ENCODE measurements at regions not wholly inside any gene's neighbourhood (a gene's known extent, or its start where the extent isn't known, plus 50 kb on each side); places are given as distances from the start of the nearest gene placed in this dataset.

GRCh38 chr1:104825401-104825800, 1075.7 kb downstream of the AMY1C start:
- Histone ChIP-seq H3K4me3 (replicated peaks; ENCODE audit: insufficient read depth, low read length) (no peak overlapping the region), H3K27ac (replicated peaks) (no peak overlapping the region), H3K27me3 (ENCODE audit: insufficient read depth, poor library complexity, severe bottlenecking) (no peaks in the 10 kb centered on the region)
- no peak for TF ChIP-seq GABPA (IDR thresholded peaks at IDR 0.05; ENCODE audit: low read depth)
- no peak for TF ChIP-seq POLR2AphosphoS5 (IDR thresholded peaks at IDR 0.05; ENCODE audit: low read depth)
- no peak for TF ChIP-seq REST (IDR thresholded peaks at IDR 0.05; ENCODE audit: insufficient replicate concordance, low read depth)
- TF ChIP-seq CTCF (IDR thresholded peaks at IDR 0.05; ENCODE audit: insufficient read depth, low read length): no peak
- no peak for TF ChIP-seq SPI1 (IDR thresholded peaks at IDR 0.05; ENCODE audit: borderline replicate concordance, low read depth)
- no peak for DNase-seq (ENCODE audit: low read depth in 1 of 2, low spot score in 1 of 2)

GRCh38 chr1:104830534-104830933, 1080.8 kb downstream of the AMY1C start:
- H3K27me3 ChIP-seq (ENCODE audit: insufficient read depth, poor library complexity, severe bottlenecking): no peaks in the 10 kb centered on the region
- no peak overlapping the region for H3K27ac ChIP-seq (replicated peaks)
- DNase-seq (ENCODE audit: low read depth in 1 of 2, low spot score in 1 of 2): no peak
- H3K4me3 ChIP-seq (replicated peaks; ENCODE audit: insufficient read depth, low read length): no peak overlapping the region
- no peak for TF ChIP-seq CTCF (IDR thresholded peaks at IDR 0.05; ENCODE audit: insufficient read depth, low read length)
- TF ChIP-seq POLR2AphosphoS5 (IDR thresholded peaks at IDR 0.05; ENCODE audit: low read depth): no peak
- no peak for TF ChIP-seq GABPA (IDR thresholded peaks at IDR 0.05; ENCODE audit: low read depth)
- no peak for TF ChIP-seq SPI1 (IDR thresholded peaks at IDR 0.05; ENCODE audit: borderline replicate concordance, low read depth)
- no peak for TF ChIP-seq REST (IDR thresholded peaks at IDR 0.05; ENCODE audit: insufficient replicate concordance, low read depth)

- TF ChIP-seq SPI1 (IDR thresholded peaks at IDR 0.05; ENCODE audit: borderline replicate concordance, low read depth): no peak
- TF ChIP-seq REST (IDR thresholded peaks at IDR 0.05; ENCODE audit: insufficient replicate concordance, low read depth): peak; percentile 50
- no peak overlapping the region for H3K27ac ChIP-seq (replicated peaks)
- no peak overlapping the region for H3K4me3 ChIP-seq (replicated peaks; ENCODE audit: insufficient read depth, low read length)
- H3K27me3 ChIP-seq (ENCODE audit: insufficient read depth, poor library complexity, severe bottlenecking): no peaks in the 10 kb centered on the region
- no peak for DNase-seq (ENCODE audit: low read depth in 1 of 2, low spot score in 1 of 2)
Observed at GRCh38 chr1:104852151-104852550, 1102.5 kb downstream of the AMY1C start.

GRCh38 chr1:104853276-104853675, 1103.6 kb downstream of the AMY1C start:
- Histone ChIP-seq H3K27me3 (ENCODE audit: insufficient read depth, poor library complexity, severe bottlenecking) (no peaks in the 10 kb centered on the region), H3K27ac (replicated peaks) (no peak overlapping the region), H3K4me3 (replicated peaks; ENCODE audit: insufficient read depth, low read length) (no peak overlapping the region)
- no peak for TF ChIP-seq CTCF (IDR thresholded peaks at IDR 0.05; ENCODE audit: insufficient read depth, low read length)
- no peak for TF ChIP-seq GABPA (IDR thresholded peaks at IDR 0.05; ENCODE audit: low read depth)
- TF ChIP-seq REST (IDR thresholded peaks at IDR 0.05; ENCODE audit: insufficient replicate concordance, low read depth): no peak
- TF ChIP-seq SPI1 (IDR thresholded peaks at IDR 0.05; ENCODE audit: borderline replicate concordance, low read depth): no peak
- no peak for TF ChIP-seq POLR2AphosphoS5 (IDR thresholded peaks at IDR 0.05; ENCODE audit: low read depth)
- DNase-seq (ENCODE audit: low read depth in 1 of 2, low spot score in 1 of 2): no peak
